ENCODE measurements at regions not wholly inside any gene's neighbourhood (a gene's known extent, or its start where the extent isn't known, plus 50 kb on each side); places are given as distances from the start of the nearest gene placed in this dataset.

DNA sequence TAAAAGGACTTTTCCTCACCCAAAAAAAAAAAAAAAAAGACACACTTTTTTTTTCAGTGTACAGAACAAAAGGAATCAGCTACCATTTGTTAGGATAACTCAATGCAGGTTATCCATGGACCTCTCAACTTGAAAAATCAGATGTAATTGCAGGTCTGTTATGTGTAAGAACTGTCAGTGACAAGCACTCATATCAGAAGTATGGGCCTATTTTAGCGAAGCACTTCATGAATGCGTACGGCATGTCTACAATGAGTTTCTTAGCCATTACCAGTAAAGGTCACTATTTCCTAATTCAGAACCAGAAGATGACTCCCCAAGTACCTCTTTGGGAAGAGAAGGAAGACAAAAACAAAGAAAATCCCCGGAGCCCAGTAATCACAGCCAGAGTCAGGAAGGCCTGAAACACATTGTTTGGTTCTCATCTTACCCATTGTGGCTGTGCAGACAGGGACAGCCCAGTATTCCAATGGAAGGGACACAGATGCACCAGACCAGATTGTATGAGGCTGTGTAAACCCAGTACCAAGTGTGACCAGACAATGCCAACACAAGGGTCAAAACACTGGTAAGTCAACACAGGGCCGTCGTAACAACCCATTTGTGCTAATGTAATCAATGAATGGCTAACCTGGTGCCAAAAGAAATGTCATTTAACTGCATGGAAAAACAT, 188.0 kb downstream of the PMP22 start:
- Histone ChIP-seq H3K9ac (ENCODE audit: insufficient read depth in 1 of 2, low read depth in 2 of 2, low read length in 2 of 2) (no peak overlapping the region), H3K4me2 (ENCODE audit: insufficient read depth, low read length) (no peak overlapping the region), H3K9me3 (replicated peaks; ENCODE audit: control insufficient read depth, insufficient read depth, low read depth, low read length) (no peaks in the 10 kb centered on the region), H2AFZ (ENCODE audit: low read depth, low read length) (no peak overlapping the region), H3K79me2 (ENCODE audit: control insufficient read depth, insufficient read depth, low read length) (no peaks in the 10 kb centered on the region), H3K27ac (ENCODE audit: extremely low read depth, low read depth, low read length) (no peak overlapping the region), H3K4me3 (no peak overlapping the region), H3K36me3 (ENCODE audit: control insufficient read depth, insufficient read depth, low read length) (no peaks in the 10 kb centered on the region), H3K9me1 (ENCODE audit: control insufficient read depth, insufficient read depth, low read length) (no peaks in the 10 kb centered on the region), H4K20me1 (replicated peaks; ENCODE audit: control insufficient read depth, insufficient read depth, low read length) (no peaks in the 10 kb centered on the region), H3K4me1 (replicated peaks in 1 of 2; ENCODE audit: control insufficient read depth in 2 of 2, insufficient read depth in 2 of 2, low read length in 2 of 2) (no peaks in the 10 kb centered on the region), H3K27me3 (ENCODE audit: control insufficient read depth in 2 of 2, insufficient read depth in 2 of 2, low read length in 2 of 2) (no peaks in the 10 kb centered on the region)
- FAIRE-seq = no peak
- BruUV-seq (replicated peaks) = no TSS peak
- no peak for DNase-seq (ENCODE audit: extremely low read depth in 1 of 4, low spot score in 3 of 4)
- 38% methylated on average over 6 of the region's 6 CpGs for WGBS (ENCODE audit: insufficient coverage, low coverage, missing lambda C conversion rate)
- intact Hi-C loops (cut with micrococcal nuclease) = no loop called here
- TF ChIP-seq ZNF41 (CRISPR knock-in tag; conservative IDR thresholded peaks at IDR 0.05) (no peak), ZNF57 (CRISPR knock-in tag; IDR thresholded peaks at IDR 0.05) (no peak), RBM39 (optimal IDR thresholded peaks at IDR 0.05; ENCODE audit: low read depth, low read length) (no peak), CC2D1A (IDR thresholded peaks at IDR 0.05) (no peak), RBM17 (IDR thresholded peaks at IDR 0.05; ENCODE audit: borderline replicate concordance, low read depth, low read length) (no peak), CBFA2T2 (conservative IDR thresholded peaks at IDR 0.05) (no peak), U2AF1 (optimal IDR thresholded peaks at IDR 0.05; ENCODE audit: low read depth, low read length) (no peak)
- TF ChIP-seq, protein P1, sequence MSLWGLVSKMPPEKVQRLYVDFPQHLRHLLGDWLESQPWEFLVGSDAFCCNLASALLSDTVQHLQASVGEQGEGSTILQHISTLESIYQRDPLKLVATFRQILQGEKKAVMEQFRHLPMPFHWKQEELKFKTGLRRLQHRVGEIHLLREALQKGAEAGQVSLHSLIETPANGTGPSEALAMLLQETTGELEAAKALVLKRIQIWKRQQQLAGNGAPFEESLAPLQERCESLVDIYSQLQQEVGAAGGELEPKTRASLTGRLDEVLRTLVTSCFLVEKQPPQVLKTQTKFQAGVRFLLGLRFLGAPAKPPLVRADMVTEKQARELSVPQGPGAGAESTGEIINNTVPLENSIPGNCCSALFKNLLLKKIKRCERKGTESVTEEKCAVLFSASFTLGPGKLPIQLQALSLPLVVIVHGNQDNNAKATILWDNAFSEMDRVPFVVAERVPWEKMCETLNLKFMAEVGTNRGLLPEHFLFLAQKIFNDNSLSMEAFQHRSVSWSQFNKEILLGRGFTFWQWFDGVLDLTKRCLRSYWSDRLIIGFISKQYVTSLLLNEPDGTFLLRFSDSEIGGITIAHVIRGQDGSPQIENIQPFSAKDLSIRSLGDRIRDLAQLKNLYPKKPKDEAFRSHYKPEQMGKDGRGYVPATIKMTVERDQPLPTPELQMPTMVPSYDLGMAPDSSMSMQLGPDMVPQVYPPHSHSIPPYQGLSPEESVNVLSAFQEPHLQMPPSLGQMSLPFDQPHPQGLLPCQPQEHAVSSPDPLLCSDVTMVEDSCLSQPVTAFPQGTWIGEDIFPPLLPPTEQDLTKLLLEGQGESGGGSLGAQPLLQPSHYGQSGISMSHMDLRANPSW (CRISPR knock-in tag; IDR thresholded peaks at IDR 0.05) = no peak
- TF ChIP-seq, protein P2, sequence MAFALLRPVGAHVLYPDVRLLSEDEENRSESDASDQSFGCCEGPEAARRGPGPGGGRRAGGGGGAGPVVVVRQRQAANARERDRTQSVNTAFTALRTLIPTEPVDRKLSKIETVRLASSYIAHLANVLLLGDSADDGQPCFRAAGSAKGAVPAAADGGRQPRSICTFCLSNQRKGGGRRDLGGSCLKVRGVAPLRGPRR (CRISPR knock-in tag; IDR thresholded peaks at IDR 0.05) = no peak
- TF ChIP-seq, protein P3, sequence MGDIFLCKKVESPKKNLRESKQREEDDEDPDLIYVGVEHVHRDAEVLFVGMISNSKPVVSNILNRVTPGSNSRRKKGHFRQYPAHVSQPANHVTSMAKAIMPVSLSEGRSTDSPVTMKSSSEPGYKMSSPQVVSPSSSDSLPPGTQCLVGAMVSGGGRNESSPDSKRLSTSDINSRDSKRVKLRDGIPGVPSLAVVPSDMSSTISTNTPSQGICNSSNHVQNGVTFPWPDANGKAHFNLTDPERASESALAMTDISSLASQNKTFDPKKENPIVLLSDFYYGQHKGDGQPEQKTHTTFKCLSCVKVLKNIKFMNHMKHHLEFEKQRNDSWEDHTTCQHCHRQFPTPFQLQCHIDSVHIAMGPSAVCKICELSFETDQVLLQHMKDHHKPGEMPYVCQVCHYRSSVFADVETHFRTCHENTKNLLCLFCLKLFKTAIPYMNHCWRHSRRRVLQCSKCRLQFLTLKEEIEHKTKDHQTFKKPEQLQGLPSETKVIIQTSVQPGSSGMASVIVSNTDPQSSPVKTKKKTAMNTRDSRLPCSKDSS (IDR thresholded peaks at IDR 0.05; ENCODE audit: low read depth, partially characterized antibody) = no peak
- ATAC-seq = no peak
- POLR2A ChIA-PET = no interaction called here
- in situ Hi-C loops (cut with MboI) = no loop called here
- CTCF ChIA-PET (ENCODE audit: low intra/inter-chr PET ratio) = no interaction called here
